Psoas muscle (tissue), 7 donors: ENCODE measurements at regions not wholly inside any gene's neighbourhood (a gene's known extent, or its start where the extent isn't known, plus 50 kb on each side); places are given as distances from the start of the nearest gene placed in this dataset.

Experiments
- ATAC-seq, 4 donors: fragments of 200-7000 bp; cut with Tn5 transposase; one replicate each; pipeline ENCODE4 v1.9.1; 2020; ENCODE audit warnings: moderate library complexity in 3 of 4, mild to moderate bottlenecking in 2 of 4
- DNase-seq, 2 donors: peaks; one replicate each; pipeline ENCODE4 v3.0.0-alpha.2; 2020
- H3K27ac ChIP-seq: fragments of 200-600 bp; one replicate; pipeline ENCODE4 v1.8.0; 2022
- H3K27me3 ChIP-seq, 3 donors: fragments of 200-600 bp in 1 of 3; one replicate each; pipeline versions ENCODE4 v1.6.1 to v1.8.0; 2013 to 2022; ENCODE audit warnings: low read length in 2 of 3, mild to moderate bottlenecking in 2 of 3, moderate library complexity in 1 of 3; ENCODE audit not compliant: insufficient read depth in 3 of 3
- H3K36me3 ChIP-seq, 2 donors: fragments of 200-600 bp in 1 of 2; one replicate each; pipeline versions ENCODE4 v1.6.1 to v1.8.0; 2013 to 2022; ENCODE audit warnings: low read depth in 1 of 2, mild to moderate bottlenecking in 1 of 2, moderate library complexity in 1 of 2; ENCODE audit not compliant: insufficient read depth in 1 of 2
- H3K4me1 ChIP-seq: fragments of 200-600 bp; one replicate; pipeline ENCODE4 v1.8.0; 2022
- H3K4me3 ChIP-seq: fragments of 200-600 bp; one replicate; pipeline ENCODE4 v1.8.0; 2022; ENCODE audit warnings: mild to moderate bottlenecking
- H3K9me3 ChIP-seq: fragments of 200-600 bp; one replicate; pipeline ENCODE4 v1.8.0; 2022
- WGBS, 3 donors: extraction: QIAGEN DNeasy Blood & Tissue Kit; methylation state at CpG; one replicate each; pipeline versions ENCODE4 v1.1.6 to v1.1.7; 2013; 5-methylcytosine and 5-hydroxymethylcytosine counted together
- intact Hi-C, 2 donors: fragments of 100-400 bp; cut with DNase I; formaldehyde crosslinking; loops; one replicate each; pipeline versions ENCODE4 v1.11.0 to v1.14.2; 2022
- TF ChIP-seq, protein P1 (sequence below): fragments of 200-600 bp; IDR thresholded peaks from one replicate; pipeline ENCODE4 v1.8.0; 2022; ENCODE audit warnings: antibody characterized with exemption
- donor health status: healthy with polysubstance abuse.
- donor health status: DM: no; HTN: no; CAD: no; lungs with moderate emphysema.
- donor health status: Bipolar disorder and iron deficiency.
- donor health status: healthy.
- donor health status: DM: yes; HTN: yes; CAD: no.
- donor health status: DM: no; HTN: no; CAD: no.
- donor health status: DM: yes; HTN: yes; CAD: no.

- Histone ChIP-seq H3K9me3 (no peaks in the 10 kb centered on the region), H3K4me3 (no peak overlapping the region), H3K27me3 (no peaks in the 10 kb centered on the region), H3K4me1 (no peaks in the 10 kb centered on the region), H3K36me3 (no peaks in the 10 kb centered on the region), H3K27ac (no peak overlapping the region)
- TF ChIP-seq, protein P1, sequence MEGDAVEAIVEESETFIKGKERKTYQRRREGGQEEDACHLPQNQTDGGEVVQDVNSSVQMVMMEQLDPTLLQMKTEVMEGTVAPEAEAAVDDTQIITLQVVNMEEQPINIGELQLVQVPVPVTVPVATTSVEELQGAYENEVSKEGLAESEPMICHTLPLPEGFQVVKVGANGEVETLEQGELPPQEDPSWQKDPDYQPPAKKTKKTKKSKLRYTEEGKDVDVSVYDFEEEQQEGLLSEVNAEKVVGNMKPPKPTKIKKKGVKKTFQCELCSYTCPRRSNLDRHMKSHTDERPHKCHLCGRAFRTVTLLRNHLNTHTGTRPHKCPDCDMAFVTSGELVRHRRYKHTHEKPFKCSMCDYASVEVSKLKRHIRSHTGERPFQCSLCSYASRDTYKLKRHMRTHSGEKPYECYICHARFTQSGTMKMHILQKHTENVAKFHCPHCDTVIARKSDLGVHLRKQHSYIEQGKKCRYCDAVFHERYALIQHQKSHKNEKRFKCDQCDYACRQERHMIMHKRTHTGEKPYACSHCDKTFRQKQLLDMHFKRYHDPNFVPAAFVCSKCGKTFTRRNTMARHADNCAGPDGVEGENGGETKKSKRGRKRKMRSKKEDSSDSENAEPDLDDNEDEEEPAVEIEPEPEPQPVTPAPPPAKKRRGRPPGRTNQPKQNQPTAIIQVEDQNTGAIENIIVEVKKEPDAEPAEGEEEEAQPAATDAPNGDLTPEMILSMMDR, result no peak
- peak in 3 of 4 donors; percentile 14 to 40 (median 34) for ATAC-seq
- 37 to 58% (median 43%) methylated on average over 19 of the region's 19 CpGs for WGBS, 3 donors
- intact Hi-C loops, result no loop called here
- no peak for DNase-seq
These were observed 82.2 kb upstream of the ARL4D start for GRCh38 chr17:43316522-43317142.

DNA sequence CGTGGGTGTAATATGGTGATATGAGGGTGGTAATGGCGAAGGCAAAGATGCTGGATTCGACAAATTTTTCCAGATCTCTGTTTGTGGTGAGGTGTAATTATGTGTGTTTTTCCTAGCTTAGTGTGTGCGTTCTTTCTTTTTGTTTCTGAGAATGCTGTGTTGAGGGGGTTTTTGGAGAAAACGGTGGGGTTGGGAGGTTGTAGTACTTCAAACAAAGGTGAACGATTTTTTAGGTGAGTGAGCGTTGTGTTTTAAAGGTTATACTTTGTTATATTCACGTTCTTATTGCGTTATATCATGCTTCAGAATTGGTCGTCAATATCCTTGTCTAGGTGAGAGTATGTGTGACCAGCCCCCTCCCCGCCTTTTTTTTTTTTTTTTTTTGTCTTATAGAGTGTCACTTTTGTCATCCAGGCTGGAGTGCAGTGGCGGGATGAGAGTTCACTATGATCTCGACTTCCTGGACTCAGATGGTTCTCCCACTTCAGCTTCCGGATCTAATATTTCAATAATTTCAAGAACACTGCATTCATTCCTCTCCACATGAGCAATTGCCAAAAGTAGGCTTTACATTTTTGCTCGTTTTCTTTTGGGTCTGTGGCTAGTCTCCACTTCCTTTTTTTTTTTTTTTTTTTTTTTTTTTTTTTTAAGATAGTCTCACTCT is 82.2 kb upstream of the RNU2-1 start:
- H3K36me3 ChIP-seq, result no peaks in the 10 kb centered on the region
- H3K9me3 ChIP-seq, result no peaks in the 10 kb centered on the region
- no peak overlapping the region for H3K4me3 ChIP-seq
- intact Hi-C loops, result no loop called here
- H3K27ac ChIP-seq, result no peak overlapping the region
- H3K27me3 ChIP-seq, result no peaks in the 10 kb centered on the region
- no peak for DNase-seq
- no peak for ATAC-seq
- WGBS, 3 donors, result 5 to 6% (median 6%) methylated on average over 14 to 15 of the region's 15 CpGs
- H3K4me1 ChIP-seq, result no peaks in the 10 kb centered on the region
- TF ChIP-seq, protein P1, result no peak

DNA sequence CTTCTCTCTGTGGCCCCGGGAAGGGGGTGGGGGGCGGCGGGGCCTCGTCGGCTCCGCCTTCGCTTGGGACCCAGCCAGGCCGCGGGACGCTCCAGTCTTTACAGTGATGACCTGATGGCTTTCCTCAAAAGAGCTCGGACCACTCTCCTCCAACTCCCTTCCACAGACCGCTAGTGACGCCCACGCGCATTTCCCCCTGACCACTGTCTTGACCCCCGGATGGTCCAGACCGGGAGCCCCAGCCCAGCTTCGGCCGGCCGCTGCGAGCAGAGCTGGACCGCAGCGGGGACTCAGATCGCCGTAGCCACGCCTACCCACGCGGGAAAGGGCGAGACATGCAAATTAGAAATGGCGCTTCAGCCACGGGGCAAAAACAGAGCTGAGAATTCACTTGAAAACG is 81.6 kb upstream of the RNU2-1 start:
- intact Hi-C loops, result no loop called here
- ATAC-seq, result no peak

DNA sequence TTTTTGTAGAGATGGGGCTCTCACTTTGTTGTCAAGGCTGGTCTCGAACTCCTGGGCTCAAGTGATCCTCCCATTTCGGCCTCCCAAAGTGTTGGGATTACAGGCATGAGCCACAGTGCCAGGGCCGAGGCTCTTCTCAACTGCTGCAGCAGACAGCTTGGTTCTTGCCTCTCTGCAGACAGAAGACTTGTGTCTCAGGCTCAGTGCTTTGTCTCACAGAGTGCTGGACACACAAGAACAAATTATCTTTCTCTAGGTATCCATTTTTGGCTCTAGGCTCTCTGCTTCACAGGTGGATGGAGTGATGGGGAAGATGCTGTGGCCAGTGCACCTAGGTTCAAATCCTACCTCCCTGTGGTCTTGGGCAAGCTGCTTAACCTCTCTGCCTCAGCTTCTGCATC is 80.8 kb upstream of the RNU2-1 start:
- H3K27ac ChIP-seq, result no peak overlapping the region
- H3K4me1 ChIP-seq, result no peaks in the 10 kb centered on the region
- DNase-seq (no peak), ATAC-seq (no peak)
- TF ChIP-seq, protein P1, result no peak
- H3K9me3 ChIP-seq, result no peaks in the 10 kb centered on the region
- no peaks in the 10 kb centered on the region for H3K36me3 ChIP-seq
- 87 to 94% (median 91%) methylated on average over 3 of the region's 3 CpGs for WGBS, 3 donors
- intact Hi-C loops, result no loop called here
- no peak overlapping the region for H3K4me3 ChIP-seq
- no peaks in the 10 kb centered on the region for H3K27me3 ChIP-seq

More for the DNA sequence above, 81.6 kb upstream of the RNU2-1 start:
- H3K36me3 ChIP-seq, result no peaks in the 10 kb centered on the region
- no peak for DNase-seq
- H3K4me3 ChIP-seq, result no peak overlapping the region
- no peaks in the 10 kb centered on the region for H3K9me3 ChIP-seq
- H3K27ac ChIP-seq, result no peak overlapping the region
- TF ChIP-seq, protein P1, result no peak
- WGBS, 3 donors, result 0 to 1% (median 1%) methylated on average over 31 to 32 of the region's 32 CpGs
- H3K4me1 ChIP-seq, result no peaks in the 10 kb centered on the region
- no peaks in the 10 kb centered on the region for H3K27me3 ChIP-seq
